HEK293 (cell line): ENCODE measurements at regions not wholly inside any gene's neighbourhood (a gene's known extent, or its start where the extent isn't known, plus 50 kb on each side); places are given as distances from the start of the nearest gene placed in this dataset.

ENCODE experiments used
- CTCF ChIA-PET: fragments of 350-600 bp; formaldehyde crosslinking; extraction: SDS; loops from one replicate; lab custom pipeline; 2021; ENCODE audit warnings: antibody characterized with exemption; lab: Yijun Ruan, JAX
- POLR2A ChIA-PET: fragments of 300-600 bp; formaldehyde crosslinking; extraction: SDS; loops from one replicate; lab custom pipeline; 2020; ENCODE audit warnings: antibody characterized with exemption, inconsistent platforms; lab: Yijun Ruan, JAX
- H3K27ac ChIP-seq: fragments of 200-500 bp; sonication (Bioruptor generic); 2 replicates; pipeline ENCODE4 v1.5.1; 2014; ENCODE audit warnings: low read depth, low read length, control low read depth, inconsistent platforms; ENCODE audit errors: extremely low read depth
- H3K36me3 ChIP-seq, 2 experiments: fragments of 200-500 bp in 1 of 2; sonication (Bioruptor generic) in 1 of 2; 1 replicate in 1 of 2; 2 replicates in 1 of 2; pipeline ENCODE4 v1.5.1; 2014 to 2017; ENCODE audit warnings: inconsistent platforms in 2 of 2, low read length in 2 of 2; ENCODE audit not compliant: control insufficient read depth in 2 of 2, insufficient read depth in 1 of 2
- H3K4me1 ChIP-seq: fragments of 200-500 bp; sonication (Bioruptor generic); 2 replicates; pipeline ENCODE4 v1.5.1; 2014; ENCODE audit warnings: mild to moderate bottlenecking, low read length, inconsistent platforms; ENCODE audit not compliant: control insufficient read depth, insufficient read depth
- H3K4me3 ChIP-seq: 2 replicates; pipeline ENCODE4 v1.5.1; 2011; ENCODE audit warnings: low read depth, mild to moderate bottlenecking, control low read depth, low read length, moderate library complexity
- H3K9me3 ChIP-seq: fragments of 200-500 bp; sonication (Bioruptor generic); 2 replicates; pipeline ENCODE4 v1.5.1; 2014; ENCODE audit warnings: low read depth, low read length, inconsistent platforms; ENCODE audit not compliant: control insufficient read depth, insufficient read depth
- HOXC10 ChIP-seq: sonication (generic); formaldehyde crosslinking; IDR thresholded peaks from 2 replicates; pipeline ENCODE4 v1.8.1; 2023; ENCODE audit warnings: mild to moderate bottlenecking, missing genetic modification reagents
- KLF7 ChIP-seq: fragments of 450-650 bp; formaldehyde crosslinking; IDR thresholded peaks from 2 replicates; pipeline ENCODE4 v1.5.1; 2016; ENCODE audit warnings: missing biosample characterization, missing genetic modification characterization, borderline replicate concordance
- PRDM1 ChIP-seq: fragments of 450-650 bp; formaldehyde crosslinking; IDR thresholded peaks from 2 replicates; pipeline ENCODE4; 2016; ENCODE audit warnings: missing biosample characterization, missing genetic modification characterization
- SALL2 ChIP-seq: fragments of 450-650 bp; formaldehyde crosslinking; IDR thresholded peaks from 2 replicates; pipeline ENCODE4 v1.5.0; 2017; ENCODE audit warnings: missing biosample characterization, mild to moderate bottlenecking, missing genetic modification characterization, borderline replicate concordance
- ZNF140 ChIP-seq: fragments of 450-650 bp; formaldehyde crosslinking; IDR thresholded peaks from 2 replicates; pipeline ENCODE4 v1.5.1; 2016; ENCODE audit warnings: missing biosample characterization, missing genetic modification characterization
- ZNF146 ChIP-seq: fragments of 450-650 bp; formaldehyde crosslinking; IDR thresholded peaks from 2 replicates; pipeline ENCODE4 v1.5.1; 2016; ENCODE audit warnings: missing biosample characterization, missing genetic modification characterization
- ZNF155 ChIP-seq: fragments of 450-650 bp; formaldehyde crosslinking; IDR thresholded peaks from 2 replicates; pipeline ENCODE4 v1.5.1; 2016; ENCODE audit warnings: missing biosample characterization, missing genetic modification characterization
- ZNF239 ChIP-seq: fragments of 450-650 bp; formaldehyde crosslinking; IDR thresholded peaks from 2 replicates; pipeline ENCODE4 v1.5.1; 2016; ENCODE audit warnings: missing biosample characterization, missing genetic modification characterization
- ZNF433 ChIP-seq: fragments of 450-650 bp; formaldehyde crosslinking; IDR thresholded peaks from 2 replicates; pipeline ENCODE4 v1.5.1; 2016; ENCODE audit warnings: missing biosample characterization, missing genetic modification characterization, low read depth
- ZNF473 ChIP-seq: fragments of 450-650 bp; formaldehyde crosslinking; IDR thresholded peaks from 2 replicates; pipeline ENCODE4 v1.5.1; 2017; ENCODE audit warnings: missing biosample characterization, missing genetic modification characterization
- ZNF571 ChIP-seq: fragments of 450-650 bp; formaldehyde crosslinking; IDR thresholded peaks from 2 replicates; pipeline ENCODE4 v1.5.0; 2017; ENCODE audit warnings: missing biosample characterization, missing genetic modification characterization
- ZNF580 ChIP-seq: fragments of 450-650 bp; formaldehyde crosslinking; IDR thresholded peaks from 2 replicates; pipeline ENCODE4 v1.5.1; 2016; ENCODE audit warnings: missing biosample characterization, missing genetic modification characterization
- ZNF654 ChIP-seq: fragments of 450-650 bp; formaldehyde crosslinking; IDR thresholded peaks from 2 replicates; pipeline ENCODE4 v1.5.1; 2016; ENCODE audit warnings: low read depth, missing biosample characterization, missing genetic modification characterization
- ZNF660 ChIP-seq: fragments of 450-650 bp; IDR thresholded peaks from 2 replicates; pipeline ENCODE4 v1.5.1; 2018; ENCODE audit warnings: missing biosample characterization, mild to moderate bottlenecking, missing genetic modification characterization
- ZNF677 ChIP-seq: fragments of 450-650 bp; IDR thresholded peaks from 2 replicates; pipeline ENCODE4 v1.5.0; 2018; ENCODE audit warnings: missing biosample characterization, mild to moderate bottlenecking, missing genetic modification characterization, moderate library complexity
- ZNF777 ChIP-seq: fragments of 450-650 bp; formaldehyde crosslinking; IDR thresholded peaks from 2 replicates; pipeline ENCODE4 v1.5.1; 2017; ENCODE audit warnings: missing biosample characterization, missing genetic modification characterization, borderline replicate concordance
- ZNF843 ChIP-seq: fragments of 450-650 bp; formaldehyde crosslinking; IDR thresholded peaks from 2 replicates; pipeline ENCODE4 v1.5.1; 2016; ENCODE audit warnings: missing biosample characterization, missing genetic modification characterization
- ZSCAN23 ChIP-seq: fragments of 450-650 bp; formaldehyde crosslinking; IDR thresholded peaks from 2 replicates; pipeline ENCODE4 v1.5.1; 2016; ENCODE audit warnings: missing biosample characterization, missing genetic modification characterization
- TF ChIP-seq, protein P1 (sequence below): fragments of 450-650 bp; formaldehyde crosslinking; IDR thresholded peaks from 2 replicates; pipeline ENCODE4 v1.5.1; 2016; ENCODE audit warnings: missing biosample characterization, missing genetic modification characterization
- TF ChIP-seq, protein P2 (sequence below): fragments of 450-650 bp; formaldehyde crosslinking; IDR thresholded peaks from 2 replicates; pipeline ENCODE4 v1.5.1; 2016; ENCODE audit warnings: missing biosample characterization, missing genetic modification characterization
- TF ChIP-seq, protein P3 (sequence below): fragments of 450-650 bp; formaldehyde crosslinking; IDR thresholded peaks from 2 replicates; pipeline ENCODE4 v1.5.0; 2017; ENCODE audit warnings: missing biosample characterization, missing genetic modification characterization, borderline replicate concordance
- TF ChIP-seq, protein P4 (sequence below): fragments of 450-650 bp; formaldehyde crosslinking; IDR thresholded peaks from 2 replicates; pipeline ENCODE4 v1.5.1; 2016; ENCODE audit warnings: missing biosample characterization, missing genetic modification characterization, low read depth
- TF ChIP-seq, protein P5 (sequence below): fragments of 450-650 bp; formaldehyde crosslinking; IDR thresholded peaks from 2 replicates; pipeline ENCODE4 v1.5.1; 2017; ENCODE audit warnings: missing biosample characterization, mild to moderate bottlenecking, missing genetic modification characterization, moderate library complexity

DNA sequence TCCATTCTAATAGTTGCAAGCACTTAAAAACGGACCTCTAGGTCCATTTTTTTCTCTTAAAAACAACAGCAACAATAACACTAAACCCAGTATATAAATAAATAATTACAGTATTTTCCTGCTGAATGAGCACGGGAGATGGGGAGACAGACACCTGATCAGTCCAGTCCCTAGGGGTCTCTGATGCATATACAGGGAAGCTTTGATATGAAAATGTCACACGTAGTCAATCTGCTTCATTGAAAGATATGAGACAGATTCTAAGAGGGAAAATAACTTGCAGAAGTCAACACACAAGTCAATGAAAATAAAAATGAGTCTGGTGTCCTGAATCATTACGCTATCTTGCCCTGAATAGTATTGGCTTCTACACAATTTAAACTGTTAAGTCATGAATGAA lies 523.3 kb upstream of the SLC8A1 start:
- no peaks in the 10 kb centered on the region for H3K36me3 ChIP-seq
- H3K4me3 ChIP-seq = no peak overlapping the region
- no peak overlapping the region for H3K27ac ChIP-seq
- H3K9me3 ChIP-seq = no peaks in the 10 kb centered on the region
- H3K4me1 ChIP-seq = no peaks in the 10 kb centered on the region
- TF ChIP-seq ZNF654 (no peak), ZNF580 (tag by site-specific recombination) (no peak), PRDM1 (no peak)
- TF ChIP-seq, protein P1, sequence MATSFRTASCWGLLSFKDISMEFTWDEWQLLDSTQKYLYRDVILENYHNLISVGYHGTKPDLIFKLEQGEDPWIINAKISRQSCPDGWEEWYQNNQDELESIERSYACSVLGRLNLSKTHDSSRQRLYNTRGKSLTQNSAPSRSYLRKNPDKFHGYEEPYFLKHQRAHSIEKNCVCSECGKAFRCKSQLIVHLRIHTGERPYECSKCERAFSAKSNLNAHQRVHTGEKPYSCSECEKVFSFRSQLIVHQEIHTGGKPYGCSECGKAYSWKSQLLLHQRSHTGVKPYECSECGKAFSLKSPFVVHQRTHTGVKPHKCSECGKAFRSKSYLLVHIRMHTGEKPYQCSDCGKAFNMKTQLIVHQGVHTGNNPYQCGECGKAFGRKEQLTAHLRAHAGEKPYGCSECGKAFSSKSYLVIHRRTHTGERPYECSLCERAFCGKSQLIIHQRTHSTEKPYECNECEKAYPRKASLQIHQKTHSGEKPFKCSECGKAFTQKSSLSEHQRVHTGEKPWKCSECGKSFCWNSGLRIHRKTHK (tag by site-specific recombination) = no peak
- ChIA-PET CTCF (interaction anchor here (0.7 kb wide), 1 partner anchor 691 kb away, joined by 5 read pairs; no protein-coding TSS in a partner anchor), POLR2A (no interaction called here)

- TF ChIP-seq SALL2 = no peak
- TF ChIP-seq ZNF473 (tag by site-specific recombination) = no peak
- TF ChIP-seq ZNF571 (tag by site-specific recombination) = no peak
- no peak for TF ChIP-seq ZNF140 (tag by site-specific recombination)
- no peaks in the 10 kb centered on the region for H3K9me3 ChIP-seq
- ChIA-PET CTCF (no interaction called here), POLR2A (no interaction called here)
- H3K4me1 ChIP-seq = no peaks in the 10 kb centered on the region
- no peaks in the 10 kb centered on the region for H3K36me3 ChIP-seq
- no peak overlapping the region for H3K27ac ChIP-seq
- no peak overlapping the region for H3K4me3 ChIP-seq
Measured at GRCh38 chr2:40997362-40997761, 545.5 kb upstream of the SLC8A1 start.

- Histone ChIP-seq H3K27ac (no peak overlapping the region), H3K4me3 (no peak overlapping the region), H3K4me1 (no peaks in the 10 kb centered on the region), H3K36me3 (no peaks in the 10 kb centered on the region), H3K9me3 (no peaks in the 10 kb centered on the region)
- CTCF ChIA-PET = no interaction called here
- POLR2A ChIA-PET = no interaction called here
- TF ChIP-seq SALL2 (no peak), ZNF155 (no peak), ZNF146 (tag by site-specific recombination) (no peak), ZNF239 (tag by site-specific recombination) (no peak), KLF7 (tag by site-specific recombination) (no peak), ZNF843 (tag by site-specific recombination) (no peak), ZSCAN23 (tag by site-specific recombination) (no peak), ZNF660 (no peak), HOXC10 (CRISPR knock-in tag) (no peak), ZNF777 (tag by site-specific recombination) (no peak), ZNF677 (tag by site-specific recombination) (no peak), ZNF433 (tag by site-specific recombination) (no peak)
- TF ChIP-seq, protein P2, sequence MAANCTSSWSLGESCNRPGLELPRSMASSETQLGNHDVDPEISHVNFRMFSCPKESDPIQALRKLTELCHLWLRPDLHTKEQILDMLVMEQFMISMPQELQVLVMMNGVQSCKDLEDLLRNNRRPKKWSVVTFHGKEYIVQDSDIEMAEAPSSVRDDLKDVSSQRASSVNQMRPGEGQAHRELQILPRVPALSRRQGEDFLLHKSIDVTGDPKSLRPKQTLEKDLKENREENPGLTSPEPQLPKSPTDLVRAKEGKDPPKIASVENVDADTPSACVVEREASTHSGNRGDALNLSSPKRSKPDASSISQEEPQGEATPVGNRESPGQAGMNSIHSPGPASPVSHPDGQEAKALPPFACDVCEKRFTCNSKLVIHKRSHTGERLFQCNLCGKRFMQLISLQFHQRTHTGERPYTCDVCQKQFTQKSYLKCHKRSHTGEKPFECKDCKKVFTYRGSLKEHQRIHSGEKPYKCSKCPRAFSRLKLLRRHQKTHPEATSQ (tag by site-specific recombination) = no peak
- TF ChIP-seq, protein P3, sequence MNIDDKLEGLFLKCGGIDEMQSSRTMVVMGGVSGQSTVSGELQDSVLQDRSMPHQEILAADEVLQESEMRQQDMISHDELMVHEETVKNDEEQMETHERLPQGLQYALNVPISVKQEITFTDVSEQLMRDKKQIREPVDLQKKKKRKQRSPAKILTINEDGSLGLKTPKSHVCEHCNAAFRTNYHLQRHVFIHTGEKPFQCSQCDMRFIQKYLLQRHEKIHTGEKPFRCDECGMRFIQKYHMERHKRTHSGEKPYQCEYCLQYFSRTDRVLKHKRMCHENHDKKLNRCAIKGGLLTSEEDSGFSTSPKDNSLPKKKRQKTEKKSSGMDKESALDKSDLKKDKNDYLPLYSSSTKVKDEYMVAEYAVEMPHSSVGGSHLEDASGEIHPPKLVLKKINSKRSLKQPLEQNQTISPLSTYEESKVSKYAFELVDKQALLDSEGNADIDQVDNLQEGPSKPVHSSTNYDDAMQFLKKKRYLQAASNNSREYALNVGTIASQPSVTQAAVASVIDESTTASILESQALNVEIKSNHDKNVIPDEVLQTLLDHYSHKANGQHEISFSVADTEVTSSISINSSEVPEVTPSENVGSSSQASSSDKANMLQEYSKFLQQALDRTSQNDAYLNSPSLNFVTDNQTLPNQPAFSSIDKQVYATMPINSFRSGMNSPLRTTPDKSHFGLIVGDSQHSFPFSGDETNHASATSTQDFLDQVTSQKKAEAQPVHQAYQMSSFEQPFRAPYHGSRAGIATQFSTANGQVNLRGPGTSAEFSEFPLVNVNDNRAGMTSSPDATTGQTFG = no peak
- TF ChIP-seq, protein P4, sequence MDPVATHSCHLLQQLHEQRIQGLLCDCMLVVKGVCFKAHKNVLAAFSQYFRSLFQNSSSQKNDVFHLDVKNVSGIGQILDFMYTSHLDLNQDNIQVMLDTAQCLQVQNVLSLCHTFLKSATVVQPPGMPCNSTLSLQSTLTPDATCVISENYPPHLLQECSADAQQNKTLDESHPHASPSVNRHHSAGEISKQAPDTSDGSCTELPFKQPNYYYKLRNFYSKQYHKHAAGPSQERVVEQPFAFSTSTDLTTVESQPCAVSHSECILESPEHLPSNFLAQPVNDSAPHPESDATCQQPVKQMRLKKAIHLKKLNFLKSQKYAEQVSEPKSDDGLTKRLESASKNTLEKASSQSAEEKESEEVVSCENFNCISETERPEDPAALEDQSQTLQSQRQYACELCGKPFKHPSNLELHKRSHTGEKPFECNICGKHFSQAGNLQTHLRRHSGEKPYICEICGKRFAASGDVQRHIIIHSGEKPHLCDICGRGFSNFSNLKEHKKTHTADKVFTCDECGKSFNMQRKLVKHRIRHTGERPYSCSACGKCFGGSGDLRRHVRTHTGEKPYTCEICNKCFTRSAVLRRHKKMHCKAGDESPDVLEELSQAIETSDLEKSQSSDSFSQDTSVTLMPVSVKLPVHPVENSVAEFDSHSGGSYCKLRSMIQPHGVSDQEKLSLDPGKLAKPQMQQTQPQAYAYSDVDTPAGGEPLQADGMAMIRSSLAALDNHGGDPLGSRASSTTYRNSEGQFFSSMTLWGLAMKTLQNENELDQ (tag by site-specific recombination) = no peak
- TF ChIP-seq, protein P5, sequence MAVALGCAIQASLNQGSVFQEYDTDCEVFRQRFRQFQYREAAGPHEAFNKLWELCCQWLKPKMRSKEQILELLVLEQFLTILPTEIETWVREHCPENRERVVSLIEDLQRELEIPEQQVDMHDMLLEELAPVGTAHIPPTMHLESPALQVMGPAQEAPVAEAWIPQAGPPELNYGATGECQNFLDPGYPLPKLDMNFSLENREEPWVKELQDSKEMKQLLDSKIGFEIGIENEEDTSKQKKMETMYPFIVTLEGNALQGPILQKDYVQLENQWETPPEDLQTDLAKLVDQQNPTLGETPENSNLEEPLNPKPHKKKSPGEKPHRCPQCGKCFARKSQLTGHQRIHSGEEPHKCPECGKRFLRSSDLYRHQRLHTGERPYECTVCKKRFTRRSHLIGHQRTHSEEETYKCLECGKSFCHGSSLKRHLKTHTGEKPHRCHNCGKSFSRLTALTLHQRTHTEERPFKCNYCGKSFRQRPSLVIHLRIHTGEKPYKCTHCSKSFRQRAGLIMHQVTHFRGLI (tag by site-specific recombination) = no peak
Measured at GRCh38 chr2:41000374-41000773, 548.5 kb upstream of the SLC8A1 start.
